ENCODE measurements at regions not wholly inside any gene's neighbourhood (a gene's known extent, or its start where the extent isn't known, plus 50 kb on each side); places are given as distances from the start of the nearest gene placed in this dataset.

DNA sequence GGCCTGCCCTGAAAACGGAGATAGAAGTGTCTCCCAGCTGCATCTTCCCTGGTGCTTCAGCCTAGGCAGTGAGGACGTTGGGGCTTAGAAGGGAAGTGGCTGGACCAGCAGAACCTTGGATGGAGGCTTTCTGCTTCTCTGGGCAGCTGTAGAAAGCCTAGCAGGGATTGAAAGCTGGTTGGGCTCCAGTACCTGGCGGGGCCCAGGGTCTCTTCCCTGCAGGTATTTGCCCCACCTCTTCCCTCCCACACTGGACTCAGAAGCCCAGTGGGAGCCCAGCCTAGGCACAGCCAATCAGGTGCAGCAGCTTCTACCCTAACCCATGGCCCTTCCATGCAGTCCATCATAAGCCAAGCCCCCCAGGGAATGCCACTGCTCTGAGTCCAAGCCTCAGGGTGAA lies 190.3 kb upstream of the IRX6 start:
- DNase-seq (ENCODE audit: low read depth, low spot score): no peak
- no peak overlapping the region for H3K9ac ChIP-seq (replicated peaks; ENCODE audit: extremely low read depth, insufficient read depth, low read length)
- no peaks in the 10 kb centered on the region for H3K9me3 ChIP-seq (replicated peaks; ENCODE audit: control insufficient read depth, insufficient read depth, low read length)
- no TSS peak for BruUV-seq (replicated peaks)
- dilution Hi-C loops (cut with MboI; ENCODE audit: extremely low pct_ligation_motif_present, low sequenced_read_pairs) (no loop called here), intact Hi-C loops (cut with micrococcal nuclease) (no loop called here)
- no peaks in the 10 kb centered on the region for H3K4me1 ChIP-seq (ENCODE audit: control insufficient read depth, extremely low read depth, insufficient read depth, low read length)
- H3K27ac ChIP-seq (ENCODE audit: insufficient read depth, low read depth, low read length): no peak overlapping the region
- no peaks in the 10 kb centered on the region for H3K79me2 ChIP-seq (ENCODE audit: control insufficient read depth, insufficient read depth, low read length)
- no peak for FAIRE-seq
- no peak overlapping the region for H3K4me3 ChIP-seq (replicated peaks in 1 of 3; ENCODE audit: insufficient read depth in 1 of 3, low read depth in 1 of 3, low read length in 3 of 3)
- no peaks in the 10 kb centered on the region for H3K27me3 ChIP-seq (ENCODE audit: control insufficient read depth in 2 of 2, insufficient read depth in 2 of 2, low read length in 2 of 2)
- no peaks in the 10 kb centered on the region for H3K9me1 ChIP-seq (replicated peaks; ENCODE audit: control insufficient read depth, extremely low read depth, insufficient read depth, low read length)
- no peak overlapping the region for H2AFZ ChIP-seq (ENCODE audit: low read depth, low read length)
- H3K4me2 ChIP-seq (ENCODE audit: insufficient read depth, low read length): no peak overlapping the region
- POLR2A ChIA-PET: no interaction called here
- H4K20me1 ChIP-seq (replicated peaks; ENCODE audit: control insufficient read depth, extremely low read depth, insufficient read depth, low read length): no peaks in the 10 kb centered on the region
- no peaks in the 10 kb centered on the region for H3K36me3 ChIP-seq (ENCODE audit: control insufficient read depth in 2 of 2, extremely low read depth in 1 of 2, insufficient read depth in 2 of 2, low read length in 2 of 2)
- CTCF ChIA-PET: no interaction called here
- TF ChIP-seq GATA2 (IDR thresholded peaks at IDR 0.05; ENCODE audit: insufficient read depth, insufficient read length, low read depth, low read length) (no peak), JUN (IDR thresholded peaks at IDR 0.05; ENCODE audit: borderline replicate concordance, insufficient read depth, insufficient read length, low read depth) (no peak), POLR2A (IDR thresholded peaks at IDR 0.05; ENCODE audit: low read depth, low read length) (no peak), EZH2 (IDR thresholded peaks at IDR 0.05; ENCODE audit: borderline replicate concordance, low read depth, low read length, severe bottlenecking) (no peak), MYC (IDR thresholded peaks at IDR 0.05; ENCODE audit: low read depth, low read length) (no peak), POLR2AphosphoS5 (IDR thresholded peaks at IDR 0.05; ENCODE audit: insufficient read depth, low read depth, low read length) (no peak), FOS (IDR thresholded peaks at IDR 0.05; ENCODE audit: borderline replicate concordance, insufficient read depth, low read length) (no peak)
- TF ChIP-seq, protein P1, sequence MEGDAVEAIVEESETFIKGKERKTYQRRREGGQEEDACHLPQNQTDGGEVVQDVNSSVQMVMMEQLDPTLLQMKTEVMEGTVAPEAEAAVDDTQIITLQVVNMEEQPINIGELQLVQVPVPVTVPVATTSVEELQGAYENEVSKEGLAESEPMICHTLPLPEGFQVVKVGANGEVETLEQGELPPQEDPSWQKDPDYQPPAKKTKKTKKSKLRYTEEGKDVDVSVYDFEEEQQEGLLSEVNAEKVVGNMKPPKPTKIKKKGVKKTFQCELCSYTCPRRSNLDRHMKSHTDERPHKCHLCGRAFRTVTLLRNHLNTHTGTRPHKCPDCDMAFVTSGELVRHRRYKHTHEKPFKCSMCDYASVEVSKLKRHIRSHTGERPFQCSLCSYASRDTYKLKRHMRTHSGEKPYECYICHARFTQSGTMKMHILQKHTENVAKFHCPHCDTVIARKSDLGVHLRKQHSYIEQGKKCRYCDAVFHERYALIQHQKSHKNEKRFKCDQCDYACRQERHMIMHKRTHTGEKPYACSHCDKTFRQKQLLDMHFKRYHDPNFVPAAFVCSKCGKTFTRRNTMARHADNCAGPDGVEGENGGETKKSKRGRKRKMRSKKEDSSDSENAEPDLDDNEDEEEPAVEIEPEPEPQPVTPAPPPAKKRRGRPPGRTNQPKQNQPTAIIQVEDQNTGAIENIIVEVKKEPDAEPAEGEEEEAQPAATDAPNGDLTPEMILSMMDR (IDR thresholded peaks at IDR 0.05; ENCODE audit: extremely low read depth in 1 of 2, insufficient read depth in 1 of 2, low read depth in 1 of 2, low read length in 2 of 2): no peak
- TF ChIP-seq, protein P2, sequence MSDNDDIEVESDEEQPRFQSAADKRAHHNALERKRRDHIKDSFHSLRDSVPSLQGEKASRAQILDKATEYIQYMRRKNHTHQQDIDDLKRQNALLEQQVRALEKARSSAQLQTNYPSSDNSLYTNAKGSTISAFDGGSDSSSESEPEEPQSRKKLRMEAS (IDR thresholded peaks at IDR 0.05; ENCODE audit: insufficient read depth, insufficient read length): no peak

All from endothelial cell of umbilical vein (primary cell).